Jurkat, Clone E6-1 (cell line): ENCODE measurements at regions not wholly inside any gene's neighbourhood (a gene's known extent, or its start where the extent isn't known, plus 50 kb on each side); places are given as distances from the start of the nearest gene placed in this dataset.

Experiments used
- DNase-seq: peaks from one replicate; pipeline ENCODE4 v3.0.0-alpha.2; 2011; ENCODE audit warnings: low read depth, low spot score
- H3K4me3 ChIP-seq: 2 replicates; pipeline ENCODE4 v1.5.1; 2011; ENCODE audit warnings: mild to moderate bottlenecking, low read length, control low read depth, moderate library complexity

- no peak overlapping the region for H3K4me3 ChIP-seq
- DNase-seq, result no peak
These were observed 646.5 kb upstream of the GRAMD2B start for GRCh38 chr5:125776656-125777139.

DNA sequence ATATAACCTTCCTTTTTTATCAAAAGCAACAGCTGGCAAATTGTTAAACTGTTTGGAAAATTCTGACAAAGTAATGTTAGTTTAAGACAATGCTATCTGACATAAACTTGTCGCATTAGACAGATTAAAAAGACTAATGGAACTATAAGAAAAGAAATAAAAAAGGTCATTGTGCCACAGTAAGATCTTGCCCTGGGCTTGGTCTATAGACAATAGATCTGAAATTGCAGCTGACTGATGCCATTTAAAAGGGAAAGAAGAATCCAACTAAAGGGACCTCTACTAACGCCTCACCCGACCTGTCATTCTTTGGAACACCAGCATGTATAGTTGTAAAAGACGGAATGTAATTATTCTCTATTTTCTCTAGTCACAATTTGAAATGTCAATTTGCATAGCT, 644.4 kb upstream of the GRAMD2B start:
- no peak overlapping the region for H3K4me3 ChIP-seq
- DNase-seq, result no peak

GRCh38 chr5:125785407-125785806, 637.8 kb upstream of the GRAMD2B start:
- no peak overlapping the region for H3K4me3 ChIP-seq
- DNase-seq, result no peak

DNA sequence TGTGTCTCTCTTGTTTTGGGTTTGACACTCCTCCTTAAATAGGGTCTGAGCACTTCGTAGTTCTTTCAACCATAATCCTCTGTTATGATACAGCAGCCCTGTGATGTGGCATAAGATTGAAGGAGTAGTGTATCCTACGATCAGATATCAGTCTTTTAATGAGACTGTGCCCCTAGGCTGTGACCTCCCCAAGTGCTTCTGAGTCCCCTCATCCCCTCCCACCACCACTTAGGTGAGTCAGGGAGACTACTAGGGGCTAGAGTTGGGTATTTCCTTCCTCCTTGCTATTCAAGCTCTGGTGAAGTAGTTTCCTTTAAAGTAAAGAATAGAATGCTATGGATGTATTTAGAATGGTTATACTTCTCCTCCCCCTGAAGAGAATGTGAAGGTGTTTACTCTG, 637.2 kb upstream of the GRAMD2B start:
- DNase-seq, result no peak
- no peak overlapping the region for H3K4me3 ChIP-seq

DNA sequence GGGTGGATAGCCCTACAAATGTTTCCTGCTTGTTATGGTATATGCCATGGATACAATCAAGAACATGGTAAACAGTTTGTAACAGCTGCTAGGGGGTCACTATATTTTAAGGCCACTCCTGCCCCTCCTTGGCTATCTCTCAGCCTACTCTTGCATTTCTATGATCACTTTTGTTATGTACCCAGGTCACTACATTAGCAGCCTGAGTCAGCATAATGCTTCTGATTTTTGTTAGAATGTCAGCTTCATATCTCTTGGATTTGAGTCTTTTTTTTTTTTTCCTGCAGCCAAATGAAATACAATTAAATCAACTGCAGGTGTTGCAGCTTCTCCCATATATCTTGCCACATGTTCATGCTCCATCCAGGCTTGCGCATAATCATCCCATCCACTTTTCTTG, 629.7 kb upstream of the GRAMD2B start:
- H3K4me3 ChIP-seq, result no peak overlapping the region
- DNase-seq, result no peak

- DNase-seq, result no peak
These were observed 628.3 kb upstream of the GRAMD2B start for GRCh38 chr5:125794922-125795321.

DNA sequence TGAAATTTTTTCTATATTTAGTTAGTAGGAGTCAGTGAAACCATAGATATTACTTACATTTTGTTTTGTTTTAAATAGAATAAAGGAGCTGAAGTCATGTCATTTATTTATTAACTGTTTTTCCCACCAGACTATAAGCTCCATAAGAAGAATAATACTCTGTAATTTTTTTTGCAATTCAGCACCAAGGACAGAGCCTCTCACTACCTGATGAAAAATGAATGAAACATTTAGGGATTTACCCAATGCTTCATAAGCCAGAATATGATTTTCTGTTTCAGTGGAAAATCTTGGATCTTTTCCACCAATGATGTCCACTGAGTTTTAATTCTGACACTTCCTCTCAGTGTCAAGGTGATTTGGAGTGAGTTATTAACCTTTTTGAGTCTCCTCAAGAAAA, 624.9 kb upstream of the GRAMD2B start:
- DNase-seq, result peak; percentile 12
- H3K4me3 ChIP-seq, result no peak overlapping the region

More at GRCh38 chr5:125794922-125795321, 628.3 kb upstream of the GRAMD2B start:
- H3K4me3 ChIP-seq, result no peak overlapping the region

GRCh38 chr5:125812651-125813050, 610.6 kb upstream of the GRAMD2B start:
- no peak overlapping the region for H3K4me3 ChIP-seq
- DNase-seq, result no peak

DNA sequence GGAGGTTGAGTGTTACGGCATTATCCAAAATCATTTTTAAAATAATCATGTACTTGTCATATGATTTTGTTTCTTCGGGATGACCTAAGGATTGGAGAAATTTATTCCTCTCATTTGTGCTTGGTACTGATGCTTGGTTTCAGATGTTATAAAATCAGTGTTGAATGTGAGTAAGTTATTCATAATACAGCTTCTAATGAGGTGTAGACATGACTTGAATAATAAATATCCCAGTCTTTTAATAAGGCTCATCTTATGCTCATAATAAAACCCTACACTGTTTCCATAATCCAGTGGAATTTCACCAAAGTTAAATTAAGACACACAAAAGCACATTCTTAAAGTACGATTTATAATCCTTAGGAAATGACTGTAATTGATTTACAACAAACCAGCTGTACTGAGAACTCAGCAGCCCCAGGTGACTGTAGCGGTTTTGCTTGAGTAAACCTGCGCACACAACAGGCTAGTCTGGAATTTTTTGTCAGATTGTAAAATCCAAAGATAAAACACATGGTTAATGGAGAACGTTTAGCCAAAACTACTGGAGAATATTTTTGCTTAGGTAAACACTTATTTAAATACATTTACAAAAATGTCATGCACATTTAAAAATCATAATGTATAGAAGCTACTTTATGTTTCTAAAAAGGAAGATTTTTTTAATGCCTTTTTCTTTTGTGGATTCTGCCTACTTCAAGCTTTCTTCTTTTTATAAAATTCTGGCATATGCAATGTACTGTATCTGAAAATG, 609.8 kb upstream of the GRAMD2B start:
- DNase-seq, result no peak
- H3K4me3 ChIP-seq, result no peak overlapping the region

DNA sequence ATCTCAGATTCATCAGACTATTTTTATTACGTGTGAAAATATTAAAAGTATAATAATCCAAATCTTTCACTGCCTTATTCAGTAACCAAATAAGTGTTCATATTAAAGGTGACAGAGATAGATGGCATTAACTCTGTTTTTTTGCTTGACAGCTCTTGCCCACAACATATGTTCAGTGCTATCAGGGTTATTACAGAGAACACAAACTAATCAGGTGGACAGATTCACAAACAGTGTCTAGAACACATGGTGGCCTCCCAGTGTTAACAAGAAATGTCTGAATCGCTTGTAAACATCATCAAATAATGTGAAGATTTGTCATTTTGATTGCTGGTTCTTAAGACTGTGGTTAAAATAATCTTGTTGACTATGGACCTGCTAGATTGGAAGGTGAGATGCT, 609.1 kb upstream of the GRAMD2B start:
- H3K4me3 ChIP-seq, result no peak overlapping the region
- DNase-seq, result no peak

- DNase-seq, result no peak
- H3K4me3 ChIP-seq, result no peak overlapping the region
These were observed 599.6 kb upstream of the GRAMD2B start for GRCh38 chr5:125823572-125823971.

DNA sequence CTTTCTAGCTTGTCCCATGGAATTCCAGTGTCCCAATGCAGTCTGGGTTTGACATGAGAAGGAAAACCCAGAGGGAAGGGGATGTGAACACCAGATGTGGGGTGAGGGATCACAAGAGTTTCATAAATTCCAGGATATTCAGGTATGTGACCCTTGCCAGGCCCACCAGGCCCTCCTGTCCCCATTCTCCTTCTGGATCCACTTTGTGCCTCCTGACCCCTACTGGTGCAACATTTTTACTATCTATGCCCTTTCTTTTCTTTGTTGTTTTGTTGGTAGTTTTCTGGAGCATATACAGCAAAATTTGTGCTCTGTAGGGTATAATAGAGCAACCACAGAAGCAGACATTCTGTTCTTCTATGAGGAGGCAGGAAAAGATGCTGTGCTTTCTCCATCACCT, 597.0 kb upstream of the GRAMD2B start:
- no peak for DNase-seq

GRCh38 chr5:125829349-125829748, 593.9 kb upstream of the GRAMD2B start:
- no peak for DNase-seq
- H3K4me3 ChIP-seq, result no peak overlapping the region

More for the DNA sequence above, 597.0 kb upstream of the GRAMD2B start:
- H3K4me3 ChIP-seq, result no peak overlapping the region

DNA sequence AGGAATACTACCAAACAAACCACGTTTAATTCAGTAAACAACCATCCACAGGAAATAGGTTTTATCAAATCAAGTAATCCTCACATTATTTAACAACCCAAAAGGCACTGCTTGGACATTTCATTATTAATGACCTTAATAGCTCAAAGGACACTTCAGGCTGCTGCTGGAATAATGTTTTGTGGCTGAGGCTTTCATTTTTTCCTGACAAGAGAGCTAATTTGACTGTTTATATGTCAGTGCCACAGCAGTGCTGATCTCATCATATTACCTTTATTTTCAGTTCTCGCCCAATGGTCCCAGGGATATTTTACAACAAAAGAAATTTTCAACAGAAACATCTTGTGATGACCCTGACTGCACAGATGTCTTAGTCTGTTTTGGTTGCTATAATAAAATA, 589.8 kb upstream of the GRAMD2B start:
- no peak overlapping the region for H3K4me3 ChIP-seq
- no peak for DNase-seq

- no peak for DNase-seq
- no peak overlapping the region for H3K4me3 ChIP-seq
These were observed 588.6 kb upstream of the GRAMD2B start for GRCh38 chr5:125834438-125835115.

DNA sequence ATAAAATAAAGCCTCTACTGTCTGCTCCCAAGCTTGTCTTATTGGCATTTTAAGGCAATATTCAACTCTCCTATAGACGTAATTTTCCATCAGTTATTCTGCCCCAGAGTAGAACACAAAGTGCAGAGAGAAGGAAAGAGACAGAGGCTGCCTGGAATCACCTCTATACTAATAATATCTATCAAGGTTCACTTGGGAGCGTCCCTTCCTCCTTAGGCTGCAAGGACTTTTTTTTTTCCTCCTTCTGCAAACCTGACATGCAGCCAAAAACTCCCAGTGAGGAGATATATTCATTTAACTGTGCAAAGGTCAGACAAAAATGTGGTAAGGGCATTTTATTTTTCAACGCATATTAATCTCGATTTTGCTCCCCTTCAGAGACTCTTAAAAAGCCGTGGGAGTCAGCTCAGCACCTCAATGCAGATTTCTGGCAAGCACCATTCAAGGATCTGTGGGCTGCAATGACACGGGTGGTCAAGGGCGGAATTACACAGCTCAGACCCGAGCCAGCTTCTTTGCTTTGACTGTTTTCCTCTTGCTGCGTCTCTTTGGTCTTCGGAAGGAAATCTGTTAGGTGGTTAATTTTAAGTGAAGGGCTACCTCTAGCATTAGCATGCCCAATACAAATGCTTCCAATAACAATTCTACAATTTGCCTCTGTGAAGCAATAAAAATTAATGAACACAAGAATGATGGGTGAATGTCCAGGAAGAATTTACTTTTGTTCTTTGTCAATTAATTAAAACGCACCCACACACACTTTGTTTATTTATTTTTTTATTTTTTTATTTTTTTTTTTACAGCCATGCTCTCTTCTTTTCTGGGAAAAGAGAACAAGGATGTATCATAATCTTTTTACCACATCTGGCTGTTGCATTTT, 587.7 kb upstream of the GRAMD2B start:
- no peak overlapping the region for H3K4me3 ChIP-seq
- DNase-seq, result peak; percentile 4

GRCh38 chr5:125836256-125836655, 587.0 kb upstream of the GRAMD2B start:
- no peak overlapping the region for H3K4me3 ChIP-seq
- no peak for DNase-seq

- no peak for DNase-seq
- H3K4me3 ChIP-seq, result no peak overlapping the region
These were observed 585.3 kb upstream of the GRAMD2B start for GRCh38 chr5:125837866-125838265.

DNA sequence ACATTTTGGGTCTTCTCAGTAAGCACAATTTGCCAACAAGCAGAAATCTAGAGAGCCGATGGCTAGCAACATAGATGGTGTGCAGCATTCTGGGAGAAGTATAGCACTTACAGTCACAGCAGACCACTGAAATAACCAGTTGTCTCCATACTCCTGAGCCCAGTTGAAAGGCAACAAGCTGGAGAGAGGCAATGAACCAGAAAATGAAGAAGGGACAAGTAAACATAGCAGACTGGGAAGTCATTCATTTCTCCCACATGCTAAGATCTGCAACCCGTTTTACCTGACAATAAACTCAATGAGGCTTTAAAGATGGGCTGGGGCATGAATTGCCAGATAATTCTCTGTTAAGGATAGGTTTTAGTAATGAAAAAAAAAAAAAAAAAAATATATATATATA, 575.6 kb upstream of the GRAMD2B start:
- H3K4me3 ChIP-seq, result no peak overlapping the region
- DNase-seq, result no peak

- DNase-seq, result no peak
- H3K4me3 ChIP-seq, result no peak overlapping the region
These were observed 574.5 kb upstream of the GRAMD2B start for GRCh38 chr5:125848751-125849150.
